ACC112 (cell line): ENCODE measurements at regions not wholly inside any gene's neighbourhood (a gene's known extent, or its start where the extent isn't known, plus 50 kb on each side); places are given as distances from the start of the nearest gene placed in this dataset.
"Not testable (repeated sequence)": the region's sequence is repeated elsewhere in the genome, so short reads cannot be mapped to it uniquely, and the experiment has no call there.

Source experiments
- H2AFZ ChIP-seq: fragments of 200-600 bp; sonication (generic); one replicate; pipeline ENCODE4 v1.6.0; 2017; ENCODE audit warnings: antibody characterized with exemption, low read length; ENCODE audit not compliant: unreplicated experiment
- H3K27ac ChIP-seq: fragments of 200-600 bp; sonication (generic); 2 replicates; pipeline ENCODE4 v1.5.1; 2014; ENCODE audit warnings: low read depth, mild to moderate bottlenecking, antibody characterized with exemption, low read length, moderate library complexity
- H3K27me3 ChIP-seq: fragments of 200-600 bp; sonication (generic); 2 replicates; pipeline ENCODE4 v1.6.1; 2014; ENCODE audit warnings: mild to moderate bottlenecking, antibody characterized with exemption, low read length, moderate library complexity, mixed read lengths; ENCODE audit not compliant: insufficient read depth
- H3K36me3 ChIP-seq: fragments of 200-600 bp; sonication (generic); 2 replicates; pipeline ENCODE4 v1.6.1; 2016; ENCODE audit warnings: mild to moderate bottlenecking, antibody characterized with exemption, low read length, moderate library complexity, mixed read lengths; ENCODE audit not compliant: insufficient read depth
- H3K4me1 ChIP-seq: fragments of 200-600 bp; sonication (generic); one replicate; pipeline ENCODE4 v1.6.1; 2016; ENCODE audit warnings: low read length, mixed read lengths; ENCODE audit not compliant: insufficient read depth, unreplicated experiment, control insufficient read depth
- H3K4me3 ChIP-seq: fragments of 200-600 bp; sonication (generic); 2 replicates; pipeline ENCODE4 v1.5.1; 2014; ENCODE audit warnings: mild to moderate bottlenecking, low read depth, low read length
- H3K79me2 ChIP-seq: fragments of 200-600 bp; sonication (generic); one replicate; pipeline ENCODE4 v1.6.0; 2016; ENCODE audit warnings: low read length; ENCODE audit not compliant: control insufficient read depth, unreplicated experiment, insufficient read depth

DNA sequence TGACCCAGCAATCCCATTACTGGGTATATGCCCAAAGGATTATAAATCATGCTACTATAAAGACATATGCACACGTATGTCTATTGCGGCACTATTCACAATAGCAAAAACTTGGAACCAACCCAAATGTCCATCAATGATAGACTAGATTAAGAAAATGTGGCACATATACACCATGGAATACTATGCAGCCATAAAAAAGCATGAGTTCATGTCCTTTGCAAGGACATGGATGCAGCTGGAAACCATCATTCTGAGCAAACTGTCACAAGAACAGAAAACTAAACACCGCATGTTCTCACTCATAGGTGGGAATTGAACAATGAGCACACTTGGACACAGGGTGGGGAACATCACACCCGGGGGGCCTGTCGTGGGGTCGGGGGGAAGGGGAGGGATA, 80.1 kb upstream of the TMEM170B start:
- H3K27ac ChIP-seq, H3K4me1 ChIP-seq, H3K36me3 ChIP-seq, H3K27me3 ChIP-seq, H3K4me3 ChIP-seq, H2AFZ ChIP-seq, H3K79me2 ChIP-seq: not testable (repeated sequence)

DNA sequence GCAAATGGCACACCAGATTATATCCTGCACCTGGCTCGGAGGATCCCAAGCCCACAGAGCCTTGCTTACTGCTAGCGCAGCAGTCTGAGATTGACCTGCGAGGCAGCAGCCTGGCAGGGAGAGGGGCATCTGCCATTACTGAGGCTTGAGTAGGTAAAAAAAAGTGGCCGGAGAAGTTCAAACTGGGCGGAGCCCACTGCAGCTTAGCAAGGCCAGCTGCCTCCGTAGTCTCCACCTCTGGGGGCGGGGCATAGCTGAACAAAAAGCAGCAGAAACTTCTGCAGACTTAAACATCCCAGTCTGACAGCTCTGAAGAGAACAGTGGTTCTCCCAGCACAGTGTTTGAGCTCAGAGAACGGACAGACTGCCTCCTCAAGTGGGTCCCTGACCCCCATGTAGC, 85.4 kb upstream of the TMEM170B start:
- not testable (repeated sequence) for H2AFZ ChIP-seq, H3K4me3 ChIP-seq, H3K4me1 ChIP-seq, H3K27ac ChIP-seq, H3K27me3 ChIP-seq, H3K36me3 ChIP-seq, H3K79me2 ChIP-seq

DNA sequence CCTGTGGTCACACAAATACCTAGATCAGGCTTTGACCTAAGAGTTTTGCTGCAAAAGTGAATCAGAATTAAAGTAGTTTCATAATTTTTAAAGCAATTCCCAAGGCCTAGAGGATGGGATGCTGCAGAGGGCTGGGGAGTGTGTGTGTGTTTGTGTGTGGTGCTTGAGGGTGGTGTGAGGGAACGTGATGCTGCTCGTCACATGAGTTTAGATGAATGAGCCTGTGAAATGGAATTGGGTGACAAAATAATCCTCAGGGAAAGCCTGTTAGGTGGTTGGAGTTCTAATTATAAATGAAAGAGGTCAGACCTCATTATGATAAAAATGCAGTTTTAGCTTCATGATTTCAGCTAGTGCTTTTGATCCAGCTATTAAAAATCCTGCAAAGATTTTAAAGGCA, 87.5 kb upstream of the TMEM170B start:
- Histone ChIP-seq H3K27ac (no peak overlapping the region), H3K79me2 (no peaks in the 10 kb centered on the region), H3K36me3 (no peaks in the 10 kb centered on the region), H3K4me3 (no peak overlapping the region), H2AFZ (no peak overlapping the region), H3K27me3 (no peaks in the 10 kb centered on the region), H3K4me1 (no peaks in the 10 kb centered on the region)

DNA sequence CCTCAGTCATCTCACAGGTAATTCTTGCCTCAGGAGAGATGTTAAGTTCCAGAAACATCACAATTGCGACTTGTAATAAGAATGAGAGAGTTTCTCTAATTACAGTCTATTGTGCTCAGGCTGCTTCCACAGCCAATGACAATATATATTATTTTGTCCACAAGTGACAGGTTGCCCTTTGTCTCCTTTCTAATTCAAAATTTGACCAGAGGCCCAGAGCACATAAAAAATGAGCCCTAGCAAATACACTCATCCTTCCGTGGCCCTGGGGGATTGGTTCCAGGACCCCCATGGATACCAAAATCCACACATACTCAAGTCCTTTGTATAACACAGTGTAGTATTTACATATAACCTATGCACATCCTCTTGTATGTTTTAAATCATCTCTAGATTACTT, 88.1 kb upstream of the TMEM170B start:
- H3K79me2 ChIP-seq = no peaks in the 10 kb centered on the region
- H3K27me3 ChIP-seq = no peaks in the 10 kb centered on the region
- no peaks in the 10 kb centered on the region for H3K36me3 ChIP-seq
- H3K4me1 ChIP-seq = no peaks in the 10 kb centered on the region
- H3K4me3 ChIP-seq = no peak overlapping the region
- H2AFZ ChIP-seq = no peak overlapping the region
- no peak overlapping the region for H3K27ac ChIP-seq

DNA sequence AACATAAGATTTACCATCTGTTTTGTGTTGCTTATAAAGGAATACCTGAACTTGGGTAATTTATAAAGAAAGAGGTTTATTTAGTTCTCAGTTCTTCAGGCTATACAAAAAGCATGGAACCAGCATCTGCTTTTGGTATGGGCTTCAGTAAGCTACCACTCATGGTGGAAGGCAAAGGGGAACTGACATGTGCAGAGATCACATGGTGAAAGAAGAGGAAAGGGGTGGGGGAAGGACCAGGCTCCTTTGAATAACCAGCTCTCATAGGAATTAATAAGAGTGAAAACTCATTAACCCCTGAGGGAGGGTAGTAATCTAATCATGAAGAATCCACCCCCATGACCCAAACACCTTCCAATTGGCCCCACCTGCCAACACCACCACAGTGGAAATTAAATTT, 89.5 kb upstream of the TMEM170B start:
- H3K27me3 ChIP-seq = no peaks in the 10 kb centered on the region
- H3K27ac ChIP-seq = no peak overlapping the region
- H3K36me3 ChIP-seq = no peaks in the 10 kb centered on the region
- no peaks in the 10 kb centered on the region for H3K4me1 ChIP-seq
- no peak overlapping the region for H2AFZ ChIP-seq
- H3K79me2 ChIP-seq = no peaks in the 10 kb centered on the region
- H3K4me3 ChIP-seq = no peak overlapping the region

DNA sequence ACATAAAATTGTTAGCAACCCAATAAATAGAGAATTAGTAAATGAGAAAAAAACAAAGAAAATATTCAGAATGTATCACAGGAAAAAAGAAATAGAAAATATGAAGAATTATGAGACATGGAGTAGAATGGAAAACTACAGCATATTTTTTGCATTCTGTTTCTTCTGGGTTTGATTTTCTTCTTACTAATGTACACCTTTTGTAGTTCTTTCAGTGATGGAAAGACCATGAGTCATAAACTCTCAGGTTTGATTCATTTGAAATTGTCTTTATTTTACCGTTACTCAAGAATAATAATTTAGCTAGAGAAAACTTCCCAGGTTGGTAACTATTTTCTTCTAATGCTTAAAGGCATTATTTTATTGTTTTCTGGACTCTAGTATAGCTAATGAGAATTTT, 90.3 kb upstream of the TMEM170B start:
- H3K79me2 ChIP-seq = no peaks in the 10 kb centered on the region
- H3K27ac ChIP-seq = no peak overlapping the region
- no peaks in the 10 kb centered on the region for H3K36me3 ChIP-seq
- no peaks in the 10 kb centered on the region for H3K4me1 ChIP-seq
- no peak overlapping the region for H3K4me3 ChIP-seq
- H3K27me3 ChIP-seq = no peaks in the 10 kb centered on the region
- H2AFZ ChIP-seq = no peak overlapping the region

DNA sequence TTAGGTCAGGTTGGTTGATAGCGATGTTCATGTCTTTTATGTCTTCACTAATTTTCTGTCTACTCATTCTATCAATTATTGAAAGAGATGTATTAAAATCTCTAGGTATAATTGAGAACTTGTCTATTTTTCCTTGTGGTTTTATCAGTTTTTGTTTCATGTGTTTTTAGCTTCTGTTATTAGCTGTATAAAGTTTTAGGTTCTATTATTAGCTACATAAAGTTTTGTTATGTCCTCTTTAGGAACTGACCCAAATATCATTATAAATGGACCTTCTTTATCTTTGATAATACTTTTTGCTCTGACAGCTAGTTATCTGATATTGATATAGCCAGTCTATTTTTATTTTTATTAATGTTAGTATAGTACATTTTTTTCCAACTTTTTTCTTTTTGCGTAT, 92.4 kb upstream of the TMEM170B start:
- no peaks in the 10 kb centered on the region for H3K36me3 ChIP-seq
- H2AFZ ChIP-seq = no peak overlapping the region
- no peaks in the 10 kb centered on the region for H3K79me2 ChIP-seq
- no peaks in the 10 kb centered on the region for H3K27me3 ChIP-seq
- H3K4me3 ChIP-seq = no peak overlapping the region
- no peak overlapping the region for H3K27ac ChIP-seq
- no peaks in the 10 kb centered on the region for H3K4me1 ChIP-seq

DNA sequence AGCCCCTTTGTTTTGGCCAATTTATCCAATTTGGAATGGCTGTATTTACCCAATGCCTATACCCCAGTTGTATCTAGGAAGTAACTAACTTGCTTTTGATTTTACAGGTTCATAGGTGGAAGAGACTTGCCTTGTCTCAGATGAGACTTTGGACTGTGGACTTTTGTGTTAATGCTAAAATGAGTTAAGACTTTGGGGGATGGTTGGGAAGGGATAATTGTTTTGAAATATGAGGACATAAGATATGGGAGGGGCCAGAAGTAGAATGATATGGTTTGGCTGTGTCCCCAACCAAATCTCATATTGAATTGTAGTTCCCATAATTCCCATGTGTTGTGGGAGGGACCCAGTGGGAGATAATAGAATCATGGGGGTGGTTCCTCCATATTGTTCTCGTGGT, 94.4 kb upstream of the TMEM170B start:
- H2AFZ ChIP-seq, H3K27me3 ChIP-seq, H3K79me2 ChIP-seq, H3K36me3 ChIP-seq, H3K4me3 ChIP-seq, H3K27ac ChIP-seq, H3K4me1 ChIP-seq: not testable (repeated sequence)

DNA sequence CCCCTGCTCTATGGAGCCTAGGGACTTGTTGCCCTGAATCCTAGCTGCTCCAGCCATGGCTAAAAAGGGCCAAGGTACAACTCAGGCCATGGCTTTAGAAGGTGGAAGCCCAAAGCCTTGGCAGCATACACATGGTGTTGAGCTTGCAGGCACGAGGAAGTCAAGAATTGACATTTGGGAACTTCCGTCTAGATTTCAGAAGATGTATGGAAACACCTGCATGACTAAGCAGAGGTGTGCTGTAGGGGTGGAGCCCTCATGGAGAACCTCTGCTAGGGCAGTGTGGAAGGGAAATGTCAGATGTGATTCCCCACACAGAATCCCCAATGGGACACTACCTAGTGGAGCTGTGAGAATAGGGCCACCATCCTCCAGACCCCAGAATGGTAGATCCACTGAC, 95.1 kb upstream of the TMEM170B start:
- H3K79me2 ChIP-seq = no peaks in the 10 kb centered on the region

DNA sequence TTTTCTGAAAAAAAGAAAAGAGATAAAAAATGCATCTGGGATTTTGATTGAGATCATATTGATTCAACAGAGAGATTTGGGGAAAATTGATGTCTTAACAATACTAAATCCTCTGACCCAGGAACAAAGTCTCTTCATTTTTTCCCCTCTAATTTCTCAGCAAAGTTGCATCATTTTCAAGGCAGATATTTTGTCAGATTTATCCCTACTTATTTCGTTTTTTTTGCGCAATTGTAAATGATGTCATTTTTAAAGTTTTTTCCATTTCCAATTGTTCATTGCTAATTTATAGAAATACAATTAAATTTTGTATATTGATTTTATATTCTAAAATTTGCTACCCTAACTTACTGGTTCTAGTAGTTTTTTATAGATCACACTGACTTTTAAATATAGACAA, 97.7 kb upstream of the TMEM170B start:
- no peaks in the 10 kb centered on the region for H3K79me2 ChIP-seq
- H3K4me3 ChIP-seq = no peak overlapping the region
- peaks cover 13% of the 10 kb centered on the region for H3K4me1 ChIP-seq
- H2AFZ ChIP-seq = no peak overlapping the region
- no peak overlapping the region for H3K27ac ChIP-seq
- H3K27me3 ChIP-seq = no peaks in the 10 kb centered on the region
- no peaks in the 10 kb centered on the region for H3K36me3 ChIP-seq

More for the DNA sequence above, 95.1 kb upstream of the TMEM170B start:
- Histone ChIP-seq H3K36me3 (no peaks in the 10 kb centered on the region), H3K4me1 (peaks cover 9% of the 10 kb centered on the region), H3K27me3 (no peaks in the 10 kb centered on the region), H3K27ac (no peak overlapping the region), H2AFZ (no peak overlapping the region), H3K4me3 (no peak overlapping the region)

DNA sequence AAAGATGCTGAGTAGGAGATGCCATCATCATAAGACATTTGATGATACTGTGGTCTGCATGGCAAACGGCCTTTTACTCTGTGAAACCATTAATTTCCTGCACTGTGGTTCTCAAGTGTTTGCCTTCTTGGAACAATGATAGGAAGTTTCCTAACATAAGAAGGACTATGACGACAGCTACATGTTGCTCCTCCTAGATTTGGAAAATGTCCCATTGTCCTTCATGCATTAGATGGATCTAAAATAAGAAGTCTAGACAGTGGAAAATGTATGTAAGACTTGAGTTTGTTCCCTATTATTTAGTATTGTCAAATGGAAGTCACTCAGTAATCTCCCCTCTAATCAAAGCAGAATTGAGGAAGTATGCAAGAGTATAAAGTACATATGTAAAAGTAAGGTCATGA, 98.5 kb upstream of the TMEM170B start:
- Histone ChIP-seq H2AFZ (no peak overlapping the region), H3K27ac (no peak overlapping the region), H3K79me2 (no peaks in the 10 kb centered on the region), H3K36me3 (no peaks in the 10 kb centered on the region), H3K27me3 (no peaks in the 10 kb centered on the region), H3K4me3 (no peak overlapping the region), H3K4me1 (peaks cover 22% of the 10 kb centered on the region)
